ENCODE measurements at regions not wholly inside any gene's neighbourhood (a gene's known extent, or its start where the extent isn't known, plus 50 kb on each side); places are given as distances from the start of the nearest gene placed in this dataset.
"Not testable (repeated sequence)": the region's sequence is repeated elsewhere in the genome, so short reads cannot be mapped to it uniquely, and the experiment has no call there.

DNA sequence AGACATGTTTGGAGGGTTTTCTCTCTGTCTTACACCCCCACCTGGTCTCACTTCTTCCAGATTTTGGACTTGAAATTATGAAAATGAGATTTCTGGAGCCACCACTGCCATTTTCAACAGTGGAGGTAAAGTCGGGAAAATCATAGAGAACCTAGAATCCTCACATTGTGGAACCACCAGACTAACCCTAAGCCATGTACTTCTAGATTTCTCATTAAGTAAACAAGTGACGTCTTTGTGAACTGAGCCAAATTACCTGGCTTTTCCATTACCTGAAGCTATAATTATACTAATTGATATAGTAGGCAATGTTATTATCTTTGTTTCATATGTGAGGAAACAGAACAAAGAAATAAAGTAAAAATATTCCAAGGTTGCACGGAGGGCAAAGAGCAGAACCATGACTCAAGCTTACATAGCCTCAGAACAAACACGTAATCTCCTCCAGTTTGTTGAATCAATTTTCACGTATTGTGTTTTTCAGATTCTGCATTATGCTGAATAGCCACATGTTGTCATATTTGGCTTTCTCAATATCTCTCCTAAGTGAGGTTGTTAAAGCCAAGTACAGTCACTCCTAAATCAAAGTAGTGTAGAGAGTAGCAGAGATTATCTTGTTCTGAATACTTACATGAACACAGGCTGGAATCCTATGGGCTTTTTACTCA, 101.3 kb upstream of the CMC1 start:
- no peak for DNase-seq (ENCODE audit: low spot score)

DNA sequence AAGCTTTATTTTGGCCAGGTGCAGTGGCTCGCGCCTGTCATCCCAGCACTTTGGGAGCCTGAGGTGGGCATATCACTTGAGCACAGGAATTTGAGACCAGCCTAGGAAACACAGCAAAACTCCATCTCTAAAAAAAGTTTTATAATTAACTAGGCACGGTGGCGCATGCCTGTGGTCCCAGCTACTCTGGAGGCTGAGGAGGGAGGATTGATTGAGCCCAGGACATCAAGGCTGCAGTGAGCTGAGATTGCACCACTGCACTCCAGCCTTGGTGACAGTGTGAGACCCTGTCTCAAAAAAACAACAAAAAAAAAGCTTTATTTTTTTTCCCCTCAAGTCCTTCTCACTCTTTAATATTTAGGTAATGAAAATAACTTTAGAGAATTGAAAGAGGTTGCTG, 100.8 kb upstream of the CMC1 start:
- DNase-seq (ENCODE audit: low spot score), result no peak

DNA sequence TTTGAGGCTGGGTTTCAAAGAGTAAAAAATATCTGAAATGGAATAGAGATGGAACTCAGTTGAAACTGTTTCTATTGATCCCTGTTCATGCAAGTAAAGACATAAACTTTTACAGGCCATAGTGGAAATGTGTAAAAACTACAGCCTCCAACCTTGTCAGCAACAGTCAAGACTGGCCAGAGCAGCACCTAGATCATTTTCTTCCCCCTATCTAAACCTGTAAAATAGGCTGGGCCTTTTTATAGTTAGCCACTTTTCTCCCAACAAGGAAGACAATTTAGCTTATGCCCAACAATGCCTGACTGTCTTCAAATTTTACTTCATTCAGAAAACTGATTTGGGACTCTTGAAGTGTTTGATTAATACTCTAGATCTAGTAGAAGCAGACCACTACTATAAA, 91.5 kb upstream of the CMC1 start:
- DNase-seq (ENCODE audit: low spot score), result no peak

DNA sequence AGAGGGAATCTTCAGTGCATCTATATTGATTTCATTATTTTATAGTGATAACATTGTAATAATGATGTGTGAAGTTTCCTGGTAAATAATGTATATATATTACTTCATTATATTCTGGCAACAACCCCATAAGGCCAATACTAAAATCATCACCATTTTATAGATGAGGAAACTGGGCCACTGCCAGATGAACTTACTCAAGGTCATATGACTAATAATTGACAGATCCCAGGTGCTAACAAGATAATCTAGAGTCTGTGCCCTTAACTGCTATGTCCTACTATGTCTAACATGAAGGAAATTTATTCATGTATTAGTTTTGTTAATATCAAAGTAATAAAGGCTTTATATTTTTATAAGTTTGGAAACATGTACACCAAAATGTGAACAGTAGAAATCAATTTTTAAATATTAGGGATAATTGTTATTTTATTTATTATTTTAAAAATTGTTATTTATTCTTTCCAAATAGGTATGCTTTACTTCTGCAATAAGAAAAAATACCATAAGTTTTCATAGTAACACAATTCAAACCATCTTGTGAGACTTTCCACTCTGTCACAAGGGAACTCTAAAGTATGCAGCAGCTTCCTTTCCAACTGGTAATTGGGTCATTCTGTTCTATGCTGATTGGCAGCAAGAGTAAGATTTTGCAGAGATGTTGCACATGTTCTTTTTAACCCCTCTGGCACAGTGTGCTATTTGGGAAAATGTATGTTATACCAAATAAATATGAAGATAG, 90.8 kb upstream of the CMC1 start:
- peak; percentile 10 for DNase-seq (ENCODE audit: low spot score)

DNA sequence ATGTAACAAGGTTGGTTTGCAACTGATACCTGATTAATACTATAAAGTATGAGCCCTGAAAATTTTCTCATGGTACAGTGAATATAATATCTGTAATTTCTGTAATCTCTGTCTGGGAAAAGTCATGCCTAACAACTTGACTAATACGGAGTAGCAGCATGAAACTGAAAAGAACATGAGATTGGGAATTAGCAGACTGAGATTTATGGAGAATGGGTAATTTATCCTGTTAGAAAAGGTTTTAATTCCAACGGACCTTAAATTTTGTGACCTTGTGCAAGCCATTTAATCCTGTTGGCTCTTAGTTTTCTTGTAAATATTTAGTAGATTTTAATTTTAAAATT, 90.2 kb upstream of the CMC1 start:
- DNase-seq (ENCODE audit: low spot score), result no peak

DNA sequence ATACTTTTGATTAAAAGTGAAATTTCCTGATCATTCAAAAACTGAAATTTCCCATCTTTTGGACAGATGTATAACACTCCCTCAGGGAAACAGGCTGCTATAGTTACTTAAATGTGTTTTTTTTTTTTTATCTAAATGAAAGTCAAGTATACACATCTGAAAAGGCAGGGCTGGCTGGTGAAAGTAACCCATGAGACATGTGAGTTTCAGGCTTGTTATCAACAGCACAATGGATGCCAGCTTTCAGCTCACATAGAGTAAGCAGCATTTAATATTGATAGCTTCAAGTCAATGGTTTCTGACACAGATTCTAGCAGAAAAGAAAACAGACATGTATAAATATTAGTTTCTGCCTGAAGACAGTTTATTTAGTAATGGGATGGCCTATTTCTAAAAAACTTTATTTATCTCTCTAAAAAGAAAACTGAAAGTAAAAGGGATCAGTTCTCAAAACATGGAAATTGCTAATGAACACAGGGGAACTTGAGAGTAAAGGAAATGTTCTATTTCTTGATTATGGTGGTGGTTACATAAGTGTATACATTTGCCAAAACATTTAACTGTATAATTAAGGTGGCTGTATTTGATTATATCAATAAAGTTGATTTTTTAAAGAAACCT, 89.7 kb upstream of the CMC1 start:
- no peak for DNase-seq (ENCODE audit: low spot score)

DNA sequence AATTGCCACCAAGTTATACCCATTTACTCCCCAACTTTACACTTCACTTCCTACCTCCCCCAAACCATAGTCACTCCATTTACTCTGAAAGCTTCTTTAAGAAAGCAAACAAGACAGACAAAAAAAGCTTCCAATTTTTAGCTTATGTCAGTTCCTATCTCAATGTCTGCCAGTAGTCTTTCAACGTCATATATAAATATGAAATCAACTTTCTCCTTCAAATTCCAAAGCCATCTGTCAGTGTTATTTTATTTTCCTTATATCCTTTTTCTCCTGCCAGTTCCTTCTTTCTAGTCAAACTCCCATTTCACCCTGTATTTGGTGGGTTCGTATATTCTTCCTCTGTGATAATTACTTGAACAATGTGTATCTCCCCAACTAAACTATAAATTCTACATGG, 85.8 kb upstream of the CMC1 start:
- no peak for DNase-seq (ENCODE audit: low spot score)

DNA sequence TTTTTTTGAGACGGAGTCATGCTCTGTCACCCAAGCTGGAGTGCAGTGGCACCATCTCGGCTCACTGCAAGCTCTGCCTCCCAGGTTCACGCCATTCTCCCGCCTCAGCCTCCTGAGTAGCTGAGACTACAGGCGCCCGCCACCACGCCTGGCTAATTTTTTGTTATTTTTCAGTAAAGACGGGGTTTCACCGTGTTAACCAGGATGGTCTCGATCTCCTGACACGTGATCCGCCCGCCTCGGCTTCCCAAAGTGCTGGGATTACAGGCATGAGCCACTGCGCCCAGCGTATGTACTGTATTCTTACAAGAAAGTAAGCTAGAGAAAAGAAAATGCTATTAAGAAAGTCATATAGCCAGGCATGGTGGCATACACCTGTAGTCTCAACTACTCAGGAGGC, 84.8 kb upstream of the CMC1 start:
- not testable (repeated sequence) for DNase-seq (ENCODE audit: low spot score)

DNA sequence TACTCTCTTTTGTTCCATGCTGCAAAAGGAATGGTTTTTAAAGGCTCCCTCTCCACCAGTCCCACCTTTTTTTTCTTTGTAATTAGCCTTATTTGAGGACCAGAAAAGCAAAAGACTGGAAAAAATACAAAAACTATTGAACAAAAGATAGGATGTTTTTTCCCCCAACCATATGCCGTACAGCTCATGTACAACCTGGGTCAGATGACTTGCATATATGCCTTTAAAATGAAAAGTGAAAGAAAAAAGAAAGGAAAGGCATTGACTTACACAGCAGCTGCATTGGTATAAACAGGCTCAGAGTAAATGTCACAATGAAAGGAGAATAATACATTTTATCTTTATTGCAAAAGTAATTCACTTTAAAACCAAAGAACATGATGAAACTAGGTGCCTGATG, 69.5 kb upstream of the CMC1 start:
- DNase-seq (ENCODE audit: low spot score), result no peak

DNA sequence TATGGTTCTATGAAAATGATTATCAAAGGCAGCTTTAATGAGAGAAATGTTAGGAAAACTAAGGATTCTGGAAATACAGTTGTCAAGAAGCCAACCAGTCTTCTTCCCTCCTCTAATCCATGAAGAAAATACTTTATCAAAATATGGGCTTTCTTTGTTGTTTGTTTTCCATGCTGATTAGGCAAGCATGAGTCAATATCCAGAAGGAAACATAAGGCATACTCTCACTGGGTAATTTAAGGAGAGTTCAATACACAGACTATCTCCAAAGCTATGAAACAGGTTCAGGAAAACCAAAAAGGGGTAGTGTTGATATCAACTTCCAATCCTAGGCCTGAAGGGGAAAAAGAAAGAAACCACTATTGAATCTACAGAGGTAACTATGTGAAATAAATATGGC, 68.7 kb upstream of the CMC1 start:
- no peak for DNase-seq (ENCODE audit: low spot score)

DNA sequence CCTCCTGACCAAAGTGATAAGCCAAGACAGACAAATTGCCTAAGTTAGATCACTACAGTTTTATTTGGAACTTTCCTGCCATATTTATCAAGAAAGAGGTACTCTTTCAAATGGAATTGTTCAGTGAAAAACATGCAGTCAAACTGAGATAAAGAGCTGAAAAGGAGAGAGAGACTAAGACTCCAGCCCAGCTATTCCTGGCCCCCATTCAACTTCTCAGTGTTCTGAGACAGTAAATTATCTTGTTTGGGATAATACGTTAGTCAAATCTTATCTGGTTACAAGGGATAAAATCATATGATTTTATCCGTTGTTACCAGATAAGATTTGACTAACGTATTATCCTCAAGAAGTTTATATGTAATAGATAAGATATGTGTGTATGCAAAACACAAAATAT, 67.6 kb upstream of the CMC1 start:
- DNase-seq (ENCODE audit: low spot score), result no peak

DNA sequence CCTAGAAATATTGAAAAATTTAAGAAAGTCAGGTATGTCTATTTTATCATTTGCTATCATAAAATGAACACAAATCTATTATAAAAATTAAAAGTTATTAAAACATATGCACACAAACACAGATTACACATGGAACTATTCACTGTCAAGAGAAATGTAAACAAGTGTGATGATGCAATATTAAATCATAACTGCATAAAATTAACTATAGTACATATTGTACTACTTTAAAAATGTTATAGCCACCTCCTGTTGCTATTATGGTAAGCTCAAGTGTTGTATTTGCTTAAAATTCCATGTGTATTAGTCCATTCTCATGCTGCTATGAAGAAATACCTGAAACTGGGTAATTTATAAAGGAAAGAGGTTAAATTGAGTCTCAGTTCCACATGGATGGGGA, 54.7 kb upstream of the CMC1 start:
- DNase-seq (ENCODE audit: low spot score), result no peak

DNA sequence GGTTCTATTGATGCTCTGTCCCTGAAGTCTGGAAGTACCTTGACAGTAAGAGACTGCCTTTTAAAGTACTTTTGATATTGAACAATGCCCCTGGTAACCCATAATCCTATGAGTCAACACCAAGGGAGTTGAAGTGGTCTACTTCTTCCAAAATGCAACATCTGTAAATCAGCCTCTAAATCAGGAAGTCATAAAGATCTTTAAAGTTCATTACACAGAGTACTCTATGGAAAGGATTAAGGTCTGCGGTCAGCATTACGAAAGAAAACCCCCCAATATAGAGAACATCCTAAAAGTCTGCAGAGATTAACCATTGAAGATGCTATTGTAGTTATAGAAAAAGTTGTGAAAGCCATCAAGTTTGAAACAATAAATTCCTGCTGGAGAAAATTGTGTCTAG, 52.7 kb upstream of the CMC1 start:
- no peak for DNase-seq (ENCODE audit: low spot score)

DNA sequence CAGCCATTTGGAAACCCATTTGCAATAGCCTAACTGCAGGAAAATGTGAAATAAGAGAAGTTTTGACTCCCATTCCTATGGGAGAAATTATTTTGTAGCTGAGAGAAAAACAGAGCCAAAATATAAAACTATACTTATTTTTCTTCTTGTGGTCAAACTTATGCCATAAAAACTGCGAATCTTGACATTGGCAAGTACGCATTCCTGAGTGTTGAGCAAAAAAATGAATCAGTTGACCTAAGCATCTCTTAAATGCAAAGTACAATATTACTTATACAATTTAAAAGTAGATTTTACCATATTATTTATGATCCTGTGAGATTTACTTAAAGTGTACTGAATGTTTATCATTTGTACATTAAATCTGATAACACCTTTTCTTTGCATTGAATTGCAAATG, 50.1 kb upstream of the CMC1 start:
- no peak for DNase-seq (ENCODE audit: low spot score)
